HCT116 (cell line): ENCODE measurements at regions not wholly inside any gene's neighbourhood (a gene's known extent, or its start where the extent isn't known, plus 50 kb on each side); places are given as distances from the start of the nearest gene placed in this dataset.

Experiments used
- ATAC-seq: fragments of 200-7000 bp; cut with Tn5 transposase; 2 replicates; pipeline ENCODE4 v1.9.1; 2020; ENCODE audit warnings: mild to moderate bottlenecking, moderate library complexity
- BruUV-seq: library from RNA; stranded (reverse); fragments of 400-500 nt; replicated peaks from 2 replicates; lab custom pipeline; 2021; lab: Mats Ljungman, UMichigan
- CTCF ChIA-PET: fragments of 300-600 bp; sonication (Branson Sonifier 250); formaldehyde crosslinking; loops from one replicate; lab custom pipeline; 2021; ENCODE audit warnings: antibody characterized with exemption; lab: Charles Lee
- POLR2A ChIA-PET: fragments of 300-600, 350-600 bp; sonication (Branson Sonifier 250); formaldehyde crosslinking; loops from one replicate; lab custom pipeline; 2021; ENCODE audit warnings: antibody characterized with exemption; lab: Charles Lee
- RAD21 ChIA-PET, 2 experiments: fragments of 300-600 bp; sonication (Branson Sonifier 250); formaldehyde crosslinking; loops; one replicate each; lab custom pipeline; 2023; ENCODE audit warnings: low total read pairs in 2 of 2; ENCODE audit not compliant: uncharacterized antibody in 2 of 2, unreplicated experiment in 2 of 2, low non-redundant PET in 1 of 2; lab: Charles Lee
- DNase-seq: peaks from one replicate; pipeline ENCODE4 v3.0.0-alpha.2; 2010; ENCODE audit warnings: low read depth, low spot score
- H2AFZ ChIP-seq: fragments of 200-600 bp; shearing (Covaris generic), sonication (generic); 2 replicates; pipeline ENCODE4 v1.6.1; 2017; ENCODE audit warnings: low read depth, mixed run types, mixed read lengths, antibody characterized with exemption, low read length; ENCODE audit not compliant: poor library complexity, severe bottlenecking
- H3K27ac ChIP-seq: 2 replicates; pipeline ENCODE4 v1.5.1; 2012; ENCODE audit warnings: low read depth, low read length
- H3K27me3 ChIP-seq: fragments of 200-600 bp; sonication (generic); 2 replicates; pipeline ENCODE4 v1.6.1; 2016; ENCODE audit warnings: mixed run types, low read length, mixed read lengths; ENCODE audit not compliant: insufficient read depth
- H3K36me3 ChIP-seq, 2 experiments: fragments of 200-500 bp in 1 of 2; fragments of 200-600 bp in 1 of 2; sonication (Bioruptor generic) in 1 of 2; sonication (generic) in 1 of 2; 2 replicates each; pipeline versions ENCODE4 v1.5.1 to v1.6.1; 2014 to 2016; ENCODE audit warnings: low read length in 2 of 2, inconsistent platforms in 1 of 2, mixed read lengths in 1 of 2, mixed run types in 1 of 2; ENCODE audit not compliant: insufficient read depth in 2 of 2, control insufficient read depth in 1 of 2
- H3K4me1 ChIP-seq, 2 experiments: fragments of 200-600 bp in 1 of 2; sonication (generic) in 1 of 2; 2 replicates each; pipeline versions ENCODE4 v1.5.1 to v1.6.1; 2012 to 2017; ENCODE audit warnings: low read length in 2 of 2, inconsistent platforms in 1 of 2, mild to moderate bottlenecking in 1 of 2, mixed read lengths in 1 of 2, mixed run types in 1 of 2, moderate library complexity in 1 of 2; ENCODE audit not compliant: insufficient read depth in 2 of 2, control insufficient read depth in 1 of 2
- H3K4me2 ChIP-seq: fragments of 200-600 bp; sonication (generic); 2 replicates; pipeline ENCODE4 v1.6.1; 2017; ENCODE audit warnings: mixed run types, low read length, mixed read lengths
- H3K4me3 ChIP-seq, 2 experiments: fragments of 200-600 bp in 1 of 2; sonication (generic) in 1 of 2; replicated peaks in 1 of 2; 2 replicates each; pipeline ENCODE4 v1.5.1; 2011 to 2016; ENCODE audit warnings: low read length in 2 of 2, control low read depth in 1 of 2, low read depth in 1 of 2, mild to moderate bottlenecking in 1 of 2, mixed read lengths in 1 of 2, mixed run types in 1 of 2
- H3K79me2 ChIP-seq: fragments of 200-600 bp; sonication (generic); 2 replicates; pipeline ENCODE4 v1.6.1; 2017; ENCODE audit warnings: mild to moderate bottlenecking, mixed run types, low read length, moderate library complexity, mixed read lengths; ENCODE audit not compliant: insufficient read depth
- H3K9ac ChIP-seq: fragments of 200-600 bp; sonication (generic); 2 replicates; pipeline ENCODE4 v1.6.1; 2016; ENCODE audit warnings: low read length, mixed read lengths
- H3K9me2 ChIP-seq: fragments of 200-600 bp; sonication (generic), shearing (Covaris generic); 2 replicates; pipeline ENCODE4 v1.6.1; 2017; ENCODE audit warnings: mixed run types, mild to moderate bottlenecking, moderate library complexity; ENCODE audit not compliant: insufficient read depth
- H3K9me3 ChIP-seq, 2 experiments: fragments of 200-500 bp in 1 of 2; fragments of 200-600 bp in 1 of 2; sonication (Bioruptor generic) in 1 of 2; sonication (generic) in 1 of 2; 2 replicates each; pipeline ENCODE4 v1.6.1; 2014 to 2017; ENCODE audit warnings: low read length in 2 of 2, mixed read lengths in 2 of 2, inconsistent platforms in 1 of 2, low read depth in 1 of 2, mild to moderate bottlenecking in 1 of 2, mixed run types in 1 of 2, moderate library complexity in 1 of 2; ENCODE audit not compliant: control insufficient read depth in 1 of 2, insufficient read depth in 1 of 2
- H4K20me1 ChIP-seq: fragments of 200-600 bp; sonication (generic), shearing (Covaris generic); 2 replicates; pipeline ENCODE4 v1.6.1; 2017; ENCODE audit warnings: mixed run types, mild to moderate bottlenecking, moderate library complexity; ENCODE audit not compliant: insufficient read depth
- EGR1 ChIP-seq: IDR thresholded peaks from 2 replicates; pipeline ENCODE4 v1.6.1; 2012; ENCODE audit warnings: low read depth
- EZH2phosphoT487 ChIP-seq: fragments of 200-600 bp; IDR thresholded peaks from 2 replicates; pipeline ENCODE4 v1.6.1; 2018; ENCODE audit warnings: antibody characterized with exemption, borderline replicate concordance
- JUND ChIP-seq: IDR thresholded peaks from 2 replicates; pipeline ENCODE4 v1.6.1; 2012
- MAX ChIP-seq: IDR thresholded peaks from 2 replicates; pipeline ENCODE4 v1.6.1; 2012
- POLR2AphosphoS5 ChIP-seq: IDR thresholded peaks from 2 replicates; pipeline ENCODE4 v1.6.1; 2011; ENCODE audit warnings: mild to moderate bottlenecking, low read depth, low read length, moderate library complexity
- SIN3A ChIP-seq: IDR thresholded peaks from 2 replicates; pipeline ENCODE4 v1.6.1; 2012; ENCODE audit warnings: low read depth
- YY1 ChIP-seq: IDR thresholded peaks from 2 replicates; pipeline ENCODE4 v1.6.1; 2011; ENCODE audit warnings: low read length, low read depth, moderate library complexity, mild to moderate bottlenecking; ENCODE audit not compliant: insufficient replicate concordance; ENCODE audit errors: extremely low read depth
- intact Hi-C: fragments of 100-400 bp; cut with micrococcal nuclease; formaldehyde crosslinking; loops from 2 replicates; pipeline ENCODE4 v1.10.0; 2022

- intact Hi-C loops = no loop called here
- ChIA-PET CTCF (no interaction called here), POLR2A (no interaction called here), RAD21 (no interaction called here)
- no peaks in the 10 kb centered on the region for H3K9me2 ChIP-seq
- DNase-seq = no peak
- peaks cover 12 to 22% of the 10 kb centered on the region in 2 experiments; a peak in 2 of 4 replicates for H3K9me3 ChIP-seq
- H3K79me2 ChIP-seq = no peaks in the 10 kb centered on the region
- no peak overlapping the region for H2AFZ ChIP-seq
- H4K20me1 ChIP-seq = no peaks in the 10 kb centered on the region
- H3K27ac ChIP-seq = no peak overlapping the region
- no peaks in the 10 kb centered on the region for H3K4me1 ChIP-seq
- H3K27me3 ChIP-seq = no peaks in the 10 kb centered on the region
- ATAC-seq = no peak
- BruUV-seq = no TSS peak
- H3K4me3 ChIP-seq = no peak overlapping the region
- TF ChIP-seq POLR2AphosphoS5 (no peak), EZH2phosphoT487 (no peak), EGR1 (no peak), MAX (no peak), YY1 (no peak), JUND (no peak)
- TF ChIP-seq, all 23 proteins: peak for 0
- Histone ChIP-seq H3K4me2 (no peak overlapping the region), H3K36me3 (no peaks in the 10 kb centered on the region), H3K9ac (no peak overlapping the region)
These were observed 392.7 kb upstream of the AUTS2 start for GRCh38 chr7:69205581-69205980.

GRCh38 chr7:69208276-69208675 is 390.0 kb upstream of the AUTS2 start:
- ChIA-PET CTCF (no interaction called here), RAD21 (no interaction called here), POLR2A (no interaction called here)
- H3K9me3 ChIP-seq = peaks cover 12 to 16% of the 10 kb centered on the region in 2 experiments; a peak in 2 of 4 replicates
- no peak for TF ChIP-seq SIN3A
- intact Hi-C loops = no loop called here
- H3K27me3 ChIP-seq = no peaks in the 10 kb centered on the region
- H3K27ac ChIP-seq = no peak overlapping the region
- DNase-seq (no peak), ATAC-seq (no peak)
- H3K4me2 ChIP-seq = no peak overlapping the region
- no peaks in the 10 kb centered on the region for H3K79me2 ChIP-seq
- H3K9me2 ChIP-seq = no peaks in the 10 kb centered on the region
- H4K20me1 ChIP-seq = no peaks in the 10 kb centered on the region
- no TSS peak for BruUV-seq
- H3K36me3 ChIP-seq = no peaks in the 10 kb centered on the region
- no peaks in the 10 kb centered on the region for H3K4me1 ChIP-seq
- H2AFZ ChIP-seq = no peak overlapping the region
- H3K4me3 ChIP-seq = no peak overlapping the region
- H3K9ac ChIP-seq = no peak overlapping the region
